22Rv1 (cell line): ENCODE measurements at regions not wholly inside any gene's neighbourhood (a gene's known extent, or its start where the extent isn't known, plus 50 kb on each side); places are given as distances from the start of the nearest gene placed in this dataset.

Experiments used
- ZFX ChIP-seq: fragments of 450-650 bp; IDR thresholded peaks from 2 replicates; pipeline ENCODE4 v1.6.1; 2017; ENCODE audit warnings: antibody characterized with exemption, borderline replicate concordance
- TF ChIP-seq, protein P1 (sequence below): fragments of 450-650 bp; IDR thresholded peaks from 2 replicates; pipeline ENCODE4 v1.5.1; 2017; ENCODE audit warnings: mild to moderate bottlenecking

DNA sequence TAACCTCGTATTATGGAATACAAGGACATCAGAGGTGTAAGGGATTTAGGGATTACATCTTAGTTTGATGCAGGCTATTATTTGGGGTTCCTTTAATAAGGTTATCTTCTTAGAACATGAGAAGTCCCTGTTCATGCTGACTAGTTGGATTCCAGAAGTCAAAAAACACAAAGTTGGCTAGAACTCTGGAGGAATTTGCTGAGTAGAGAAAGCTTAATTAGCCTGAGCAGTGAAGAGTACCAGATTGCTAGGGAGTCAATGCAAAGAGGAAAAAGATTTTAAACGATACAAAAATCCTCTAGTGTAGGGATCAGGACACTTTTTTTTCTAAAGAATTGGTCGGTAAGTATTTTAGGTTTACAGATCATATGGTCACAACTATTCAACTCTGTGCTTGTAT, 1872.5 kb upstream of the C9orf72 start:
- TF ChIP-seq, protein P1, sequence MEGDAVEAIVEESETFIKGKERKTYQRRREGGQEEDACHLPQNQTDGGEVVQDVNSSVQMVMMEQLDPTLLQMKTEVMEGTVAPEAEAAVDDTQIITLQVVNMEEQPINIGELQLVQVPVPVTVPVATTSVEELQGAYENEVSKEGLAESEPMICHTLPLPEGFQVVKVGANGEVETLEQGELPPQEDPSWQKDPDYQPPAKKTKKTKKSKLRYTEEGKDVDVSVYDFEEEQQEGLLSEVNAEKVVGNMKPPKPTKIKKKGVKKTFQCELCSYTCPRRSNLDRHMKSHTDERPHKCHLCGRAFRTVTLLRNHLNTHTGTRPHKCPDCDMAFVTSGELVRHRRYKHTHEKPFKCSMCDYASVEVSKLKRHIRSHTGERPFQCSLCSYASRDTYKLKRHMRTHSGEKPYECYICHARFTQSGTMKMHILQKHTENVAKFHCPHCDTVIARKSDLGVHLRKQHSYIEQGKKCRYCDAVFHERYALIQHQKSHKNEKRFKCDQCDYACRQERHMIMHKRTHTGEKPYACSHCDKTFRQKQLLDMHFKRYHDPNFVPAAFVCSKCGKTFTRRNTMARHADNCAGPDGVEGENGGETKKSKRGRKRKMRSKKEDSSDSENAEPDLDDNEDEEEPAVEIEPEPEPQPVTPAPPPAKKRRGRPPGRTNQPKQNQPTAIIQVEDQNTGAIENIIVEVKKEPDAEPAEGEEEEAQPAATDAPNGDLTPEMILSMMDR = no peak
- TF ChIP-seq ZFX = no peak
